ENCODE measurements at regions not wholly inside any gene's neighbourhood (a gene's known extent, or its start where the extent isn't known, plus 50 kb on each side); places are given as distances from the start of the nearest gene placed in this dataset.
"Not testable (repeated sequence)": the region's sequence is repeated elsewhere in the genome, so short reads cannot be mapped to it uniquely, and the experiment has no call there.

DNA sequence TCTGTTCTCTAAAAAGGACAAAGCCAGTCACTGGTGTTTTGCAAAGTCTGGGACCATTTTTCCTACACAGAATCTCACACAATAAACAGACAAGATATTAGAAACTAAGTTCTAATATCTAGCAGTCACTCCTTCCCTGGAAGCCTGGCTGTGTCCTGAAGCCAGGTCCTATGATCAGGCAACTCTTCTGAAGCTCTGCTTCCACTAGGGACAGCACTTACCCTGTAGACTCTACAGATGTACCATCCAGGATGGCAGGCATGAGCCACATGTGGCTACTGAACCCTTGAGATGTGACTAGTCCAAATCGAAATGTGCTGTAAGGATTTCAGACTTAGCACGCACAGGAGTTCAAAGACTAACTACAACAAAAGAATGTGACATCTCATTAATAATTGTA, 130.1 kb upstream of the NBPF26 start:
- DNase-seq (ENCODE audit: low spot score); in situ Hi-C loops (cut with MboI; ENCODE audit: low pct_unique_long_range_greater_than_20kb, low sequenced_read_pairs, unreplicated experiment): not testable (repeated sequence)

DNA sequence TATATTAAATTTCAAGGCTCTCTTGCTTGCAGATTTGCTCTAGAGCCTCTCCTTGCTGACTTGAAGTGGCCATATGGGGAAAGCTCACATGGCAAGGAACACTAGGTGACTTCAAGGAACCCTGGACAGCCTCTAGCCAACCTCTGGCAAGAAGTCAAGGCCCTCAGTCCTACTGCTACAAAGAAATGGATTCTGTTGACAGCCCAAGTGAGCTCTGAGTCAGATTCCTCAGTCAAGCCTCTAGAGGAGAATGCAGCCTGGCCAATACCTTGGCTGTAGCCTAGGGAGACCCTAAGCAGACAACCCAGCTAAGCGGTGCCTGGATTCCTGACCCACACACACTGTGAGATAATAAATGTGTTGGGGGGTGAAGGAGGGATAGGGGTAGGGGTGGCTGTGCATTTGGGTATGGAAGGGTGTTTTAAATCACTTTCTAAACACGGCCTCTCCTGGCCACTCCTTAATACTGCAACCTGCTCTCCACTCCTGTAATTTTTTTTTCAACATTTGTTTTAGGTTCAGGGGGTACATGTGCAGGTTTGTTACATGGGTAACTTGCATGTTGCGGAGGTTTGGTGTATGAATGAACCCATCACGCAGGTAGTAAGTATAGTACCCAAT, 125.3 kb upstream of the NBPF26 start:
- DNase-seq (ENCODE audit: low spot score); in situ Hi-C loops (cut with MboI; ENCODE audit: low pct_unique_long_range_greater_than_20kb, low sequenced_read_pairs, unreplicated experiment): not testable (repeated sequence)

DNA sequence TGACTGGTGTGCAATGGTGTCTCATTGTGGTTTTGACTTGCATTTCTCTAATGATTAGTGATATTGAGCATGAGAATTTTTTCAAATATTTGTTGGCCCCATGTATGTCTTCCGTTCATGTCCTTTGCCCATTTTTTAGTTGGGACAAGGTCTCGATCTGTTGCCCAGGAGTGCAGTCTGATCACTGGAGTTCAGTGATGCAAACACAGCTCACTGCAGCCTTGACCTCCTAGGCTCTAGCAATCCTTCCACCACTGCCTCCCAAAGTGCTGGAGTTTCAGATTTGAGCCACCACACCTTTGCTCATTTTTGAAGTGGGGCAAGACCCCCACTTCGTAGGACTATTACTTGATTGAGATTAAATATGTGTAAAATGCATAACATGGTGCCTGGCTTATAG, 124.2 kb upstream of the NBPF26 start:
- in situ Hi-C loops (cut with MboI; ENCODE audit: low pct_unique_long_range_greater_than_20kb, low sequenced_read_pairs, unreplicated experiment), result not testable (repeated sequence)

DNA sequence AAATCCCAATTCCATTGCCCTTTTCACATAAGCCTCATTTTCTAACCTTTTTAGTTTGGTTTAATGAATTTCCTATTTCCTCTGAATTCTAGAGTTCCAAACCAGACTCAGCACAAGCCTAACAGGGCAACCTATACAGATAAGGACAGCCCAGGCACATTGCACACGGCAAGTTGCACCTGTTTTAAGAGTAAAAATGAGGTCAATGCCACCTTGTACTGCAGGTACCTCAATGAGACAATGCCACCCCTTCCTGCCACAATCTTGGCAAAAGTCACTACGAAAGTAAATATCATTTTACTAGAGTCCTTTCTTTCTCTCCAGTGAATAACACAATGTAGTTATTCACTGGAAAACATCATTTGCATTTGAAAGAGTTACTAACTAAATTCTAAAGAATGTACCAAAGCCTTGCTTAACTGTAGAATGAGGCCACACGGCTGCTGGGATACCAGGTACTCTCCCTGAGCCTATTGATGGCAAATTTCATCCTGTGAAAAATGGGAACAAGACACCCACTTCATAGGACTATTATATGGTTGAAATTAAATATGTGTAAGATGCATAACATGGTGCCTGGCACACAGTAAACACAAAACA, 123.2 kb upstream of the NBPF26 start:
- in situ Hi-C loops (cut with MboI; ENCODE audit: low pct_unique_long_range_greater_than_20kb, low sequenced_read_pairs, unreplicated experiment), result not testable (repeated sequence)

More for the DNA sequence above, 124.2 kb upstream of the NBPF26 start:
- DNase-seq (ENCODE audit: low spot score), result not testable (repeated sequence)

DNA sequence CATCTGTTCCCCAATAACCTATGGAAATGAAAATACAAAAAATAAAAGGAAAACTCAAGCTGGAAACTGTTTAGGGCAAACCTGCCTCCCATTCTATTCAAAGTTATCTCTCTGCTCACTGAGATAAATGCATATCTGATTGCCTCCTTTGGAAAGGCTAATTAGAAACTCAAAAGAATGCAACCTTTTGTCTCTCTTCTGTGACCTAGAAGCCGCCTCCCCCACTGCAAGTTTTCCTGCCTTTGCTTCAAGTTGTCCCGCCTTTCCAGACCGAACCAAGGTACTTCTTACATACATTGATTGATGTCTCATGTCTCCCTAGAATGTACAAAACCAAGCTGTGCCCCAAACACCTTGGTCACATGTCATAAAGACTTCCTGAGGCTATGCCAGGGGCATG, 115.9 kb upstream of the NBPF26 start:
- in situ Hi-C loops (cut with MboI; ENCODE audit: low pct_unique_long_range_greater_than_20kb, low sequenced_read_pairs, unreplicated experiment); DNase-seq (ENCODE audit: low spot score): not testable (repeated sequence)

More for the DNA sequence above, 123.2 kb upstream of the NBPF26 start:
- not testable (repeated sequence) for DNase-seq (ENCODE audit: low spot score)

DNA sequence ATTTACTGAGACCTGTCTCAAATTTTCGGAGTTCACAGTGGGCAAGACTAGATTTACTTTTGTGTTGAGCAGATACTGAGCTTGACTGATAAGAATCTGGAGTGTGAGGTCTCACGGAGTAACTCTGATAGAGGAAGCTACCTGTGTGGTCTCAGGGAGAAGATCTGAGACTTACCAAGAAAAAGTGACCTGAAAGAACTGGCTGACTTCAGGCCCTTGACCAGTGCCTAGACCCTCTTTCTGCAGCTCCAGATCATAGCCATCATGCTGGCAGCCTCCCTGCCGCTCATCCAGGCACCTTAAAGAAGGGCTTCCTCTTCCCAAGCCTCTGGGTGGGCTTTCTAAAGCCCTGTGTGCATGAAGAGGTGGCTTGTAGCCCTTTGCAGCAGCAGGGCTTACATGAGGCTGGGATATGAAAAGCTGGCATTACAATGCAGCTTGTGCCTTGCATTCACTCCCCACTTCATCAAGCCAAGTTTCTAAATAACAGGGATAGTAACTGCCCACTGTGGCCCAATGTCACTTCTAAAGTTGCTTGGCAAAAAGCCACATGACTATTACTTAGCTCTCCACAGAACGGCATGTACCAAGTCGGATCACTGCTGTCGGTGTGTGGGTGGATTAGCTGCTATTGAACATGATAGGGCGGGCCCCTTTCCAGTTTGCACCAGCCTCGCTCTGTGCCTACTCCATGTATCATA, 115.3 kb upstream of the NBPF26 start:
- DNase-seq (ENCODE audit: low spot score); in situ Hi-C loops (cut with MboI; ENCODE audit: low pct_unique_long_range_greater_than_20kb, low sequenced_read_pairs, unreplicated experiment): not testable (repeated sequence)

DNA sequence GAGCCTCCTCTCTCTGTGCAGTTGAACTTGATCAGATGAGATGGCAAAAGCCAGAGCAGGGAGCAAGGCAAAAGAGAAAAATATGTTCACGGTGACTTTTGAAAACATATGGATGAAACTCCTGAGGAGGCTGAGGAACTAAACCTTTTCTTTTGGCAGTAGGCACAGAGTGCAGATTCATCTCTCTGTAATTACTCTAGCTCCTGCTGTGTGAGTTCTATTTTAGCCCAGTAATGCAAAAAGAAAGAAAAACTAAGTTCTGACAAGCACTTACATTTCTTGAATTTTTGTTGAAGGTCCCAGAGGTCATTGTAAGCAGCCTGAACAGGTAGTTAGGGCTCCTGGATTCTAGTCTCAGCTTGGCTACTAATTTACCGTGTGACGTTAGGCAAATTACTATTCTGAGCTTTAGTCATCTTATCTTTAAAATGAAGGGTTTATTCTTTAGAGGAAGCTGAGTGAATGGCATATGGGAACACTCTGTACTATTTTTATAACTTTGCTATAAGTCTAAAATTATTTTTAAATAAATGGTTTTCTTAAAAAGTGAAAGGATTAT, 114.7 kb upstream of the NBPF26 start:
- DNase-seq (ENCODE audit: low spot score); in situ Hi-C loops (cut with MboI; ENCODE audit: low pct_unique_long_range_greater_than_20kb, low sequenced_read_pairs, unreplicated experiment): not testable (repeated sequence)

DNA sequence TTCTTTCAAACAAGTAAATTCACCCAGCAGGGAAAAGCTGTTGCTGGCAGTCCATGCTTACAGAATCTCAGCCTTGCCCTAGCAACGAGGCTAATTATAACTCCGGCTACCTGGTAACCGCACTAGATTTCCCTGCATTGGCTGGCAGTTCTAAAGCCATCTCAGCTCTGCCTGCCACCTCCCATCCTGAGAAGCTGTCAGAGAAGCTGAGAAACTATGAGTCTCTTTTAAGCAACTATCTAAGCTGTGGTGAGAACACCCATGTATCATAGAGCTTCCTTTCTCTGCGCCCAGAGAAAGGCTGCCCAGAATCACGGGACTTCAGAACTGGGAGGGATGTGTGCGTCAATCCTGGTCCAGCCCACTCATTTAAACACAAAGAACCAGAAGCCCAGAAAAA, 113.9 kb upstream of the NBPF26 start:
- in situ Hi-C loops (cut with MboI; ENCODE audit: low pct_unique_long_range_greater_than_20kb, low sequenced_read_pairs, unreplicated experiment); DNase-seq (ENCODE audit: low spot score): not testable (repeated sequence)

DNA sequence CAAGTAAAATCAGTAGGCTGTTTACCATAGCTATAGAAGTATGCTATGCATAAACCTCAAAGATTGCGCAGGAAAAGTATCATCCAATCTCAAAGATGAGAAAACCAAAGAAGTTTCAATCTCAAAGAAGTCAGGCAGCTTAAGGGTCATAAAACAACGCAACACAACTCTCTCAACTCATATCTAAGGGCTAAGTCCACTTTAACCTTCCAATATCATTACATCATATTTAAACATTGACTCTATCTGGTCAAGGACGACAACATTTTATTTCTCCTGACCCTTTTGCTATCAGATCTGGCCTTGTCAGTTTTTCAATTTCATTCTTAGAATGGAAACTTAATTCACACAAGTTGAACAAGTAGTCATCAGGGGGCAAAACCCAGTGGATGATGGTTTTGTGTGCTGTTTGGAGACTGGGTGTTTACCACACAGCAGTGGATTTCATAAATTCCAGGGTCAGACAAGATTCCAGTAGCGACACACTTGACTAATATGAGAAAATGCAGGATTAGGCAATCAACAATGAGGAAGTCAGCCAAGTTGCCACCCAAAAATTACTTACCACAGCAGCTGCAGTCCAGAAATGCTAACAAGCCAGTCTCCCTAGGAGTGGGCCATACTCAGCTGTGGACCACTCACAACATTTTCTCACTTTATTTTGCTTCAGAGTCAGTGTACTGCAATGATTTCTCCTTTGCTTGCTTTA, 108.7 kb upstream of the NBPF26 start:
- in situ Hi-C loops (cut with MboI; ENCODE audit: low pct_unique_long_range_greater_than_20kb, low sequenced_read_pairs, unreplicated experiment); DNase-seq (ENCODE audit: low spot score): not testable (repeated sequence)

DNA sequence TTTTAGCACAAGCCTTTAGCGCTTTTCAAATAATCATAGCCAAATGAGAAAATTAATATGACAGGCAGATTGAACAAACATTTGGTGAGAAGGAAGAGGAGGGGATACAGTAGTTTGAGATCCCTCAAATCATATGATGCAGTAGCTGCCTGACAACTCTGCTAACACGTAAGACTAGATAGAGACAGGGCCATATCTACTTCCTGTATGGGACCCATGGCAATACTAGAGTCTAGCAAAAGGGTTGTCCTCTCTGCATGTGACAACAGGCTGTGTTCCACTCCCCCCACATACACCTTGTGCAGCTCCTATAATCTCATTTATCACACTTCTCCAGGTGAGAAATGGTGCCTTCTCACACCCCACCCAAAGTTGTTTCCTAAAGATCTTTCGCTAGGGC, 106.3 kb upstream of the NBPF26 start:
- DNase-seq (ENCODE audit: low spot score); in situ Hi-C loops (cut with MboI; ENCODE audit: low pct_unique_long_range_greater_than_20kb, low sequenced_read_pairs, unreplicated experiment): not testable (repeated sequence)

DNA sequence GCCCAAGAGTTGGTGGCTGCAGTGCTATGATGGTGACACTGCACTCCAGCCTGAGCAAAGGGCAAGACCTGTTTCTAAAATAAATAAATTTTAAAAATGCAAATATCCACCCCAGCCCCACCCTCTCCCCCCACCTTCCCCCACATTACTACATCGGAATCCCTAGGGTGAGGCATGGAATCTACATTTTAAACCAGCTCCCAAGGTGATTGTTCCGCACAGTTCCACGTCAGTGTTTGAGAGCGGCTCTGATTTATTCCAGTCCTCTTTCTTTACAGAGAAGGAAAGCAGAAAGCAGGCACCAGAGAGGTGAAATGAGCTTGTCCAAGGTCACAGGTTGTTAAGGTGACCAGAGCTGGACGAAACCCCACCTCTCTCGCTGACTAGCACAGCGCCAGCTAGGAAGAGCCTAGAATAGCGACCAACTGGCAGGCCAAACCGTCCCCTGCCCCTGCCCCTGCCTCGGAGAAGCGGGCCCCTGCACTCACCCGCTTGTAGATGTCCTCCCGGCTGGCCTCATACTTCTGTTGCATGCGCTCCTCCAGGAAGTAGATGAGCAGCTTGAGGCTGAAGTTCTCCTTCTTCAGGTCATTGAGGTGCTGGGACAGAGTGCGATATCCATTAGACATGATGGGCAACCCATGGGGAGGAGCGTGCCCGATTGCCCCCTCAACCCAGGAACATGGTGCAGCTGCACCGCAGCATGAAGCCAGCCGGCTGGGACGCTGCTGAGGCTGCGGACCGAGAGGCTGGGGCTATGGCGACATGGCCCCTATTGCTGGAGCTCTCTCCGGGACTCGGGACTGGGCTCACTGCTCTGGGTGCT, 103.7 kb upstream of the NBPF26 start:
- in situ Hi-C loops (cut with MboI; ENCODE audit: low pct_unique_long_range_greater_than_20kb, low sequenced_read_pairs, unreplicated experiment); DNase-seq (ENCODE audit: low spot score): not testable (repeated sequence)

DNA sequence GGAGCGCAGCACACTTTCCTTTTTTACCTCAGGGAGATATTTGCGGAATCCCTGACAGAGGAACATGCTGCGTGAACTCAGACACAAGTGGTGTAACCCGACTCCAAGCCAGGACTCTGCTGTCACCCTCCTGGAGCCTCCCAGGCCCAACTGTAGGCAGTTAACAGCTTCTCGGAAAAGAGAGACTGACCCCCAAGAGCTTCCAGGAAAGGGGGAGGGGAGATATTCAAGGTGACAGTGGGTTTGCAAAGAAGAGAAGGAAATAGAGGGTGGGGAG, 103.1 kb upstream of the NBPF26 start:
- DNase-seq (ENCODE audit: low spot score); in situ Hi-C loops (cut with MboI; ENCODE audit: low pct_unique_long_range_greater_than_20kb, low sequenced_read_pairs, unreplicated experiment): not testable (repeated sequence)

DNA sequence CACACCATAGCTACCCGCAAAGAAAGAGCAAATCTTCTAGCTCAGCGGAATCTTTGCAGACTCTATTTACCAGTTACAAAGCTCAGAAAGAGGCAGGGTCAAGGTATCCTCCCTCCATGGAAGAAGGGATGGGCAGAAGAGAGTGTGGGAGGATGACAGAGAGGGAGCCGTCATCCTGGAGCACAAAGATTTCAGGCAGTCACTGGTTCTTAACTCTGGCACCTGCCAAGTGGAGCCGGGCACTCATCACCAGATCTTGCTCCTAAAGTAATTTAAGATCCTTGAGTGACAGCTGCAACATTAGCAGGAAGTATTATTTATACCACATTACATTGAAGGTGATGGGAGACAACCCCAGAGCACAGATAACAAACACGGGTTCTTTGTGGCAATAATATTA, 102.5 kb upstream of the NBPF26 start:
- DNase-seq (ENCODE audit: low spot score); in situ Hi-C loops (cut with MboI; ENCODE audit: low pct_unique_long_range_greater_than_20kb, low sequenced_read_pairs, unreplicated experiment): not testable (repeated sequence)

DNA sequence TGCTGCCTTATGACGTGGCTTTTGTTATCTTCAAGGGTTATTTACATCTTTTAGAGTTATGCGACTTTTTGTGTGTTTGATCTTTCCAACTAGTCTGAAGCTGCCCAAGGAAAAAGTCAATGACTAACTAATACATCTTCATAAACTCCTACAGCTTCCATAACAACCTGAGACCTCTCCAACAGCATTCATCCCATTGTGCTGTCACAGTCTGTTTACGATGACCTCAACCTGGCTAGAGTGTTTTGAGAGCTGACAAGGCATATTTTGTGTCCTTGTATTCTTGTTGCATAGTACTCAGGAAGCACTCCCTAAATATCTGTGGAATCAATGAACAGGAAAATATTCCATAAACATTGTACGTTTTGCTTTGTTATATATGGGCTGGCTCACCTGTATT, 100.2 kb upstream of the NBPF26 start:
- in situ Hi-C loops (cut with MboI; ENCODE audit: low pct_unique_long_range_greater_than_20kb, low sequenced_read_pairs, unreplicated experiment); DNase-seq (ENCODE audit: low spot score): not testable (repeated sequence)

DNA sequence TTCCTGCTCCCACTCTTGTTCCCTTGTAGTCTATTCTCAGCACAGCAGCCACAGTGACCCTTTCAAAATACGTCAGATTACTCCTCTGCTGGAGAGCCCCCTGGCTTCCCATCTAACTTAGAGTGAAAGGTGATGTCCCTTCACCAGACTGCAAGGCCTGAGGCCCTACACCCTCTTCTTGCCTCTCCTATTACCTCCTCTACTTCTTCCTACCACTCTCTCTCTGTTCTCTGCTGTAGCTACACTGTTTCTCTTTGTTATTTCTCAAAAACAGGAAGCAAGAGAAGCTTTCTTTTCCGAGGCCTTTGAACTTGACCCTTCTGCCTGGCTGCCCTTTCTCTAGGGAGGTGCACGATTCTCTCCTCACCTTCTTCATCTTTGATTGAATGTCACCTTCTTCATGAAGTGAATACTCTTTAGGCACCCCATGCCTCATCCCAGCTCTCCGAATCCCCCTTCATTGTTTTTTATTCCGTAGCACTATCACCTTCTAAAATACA, 99.1 kb upstream of the NBPF26 start:
- DNase-seq (ENCODE audit: low spot score); in situ Hi-C loops (cut with MboI; ENCODE audit: low pct_unique_long_range_greater_than_20kb, low sequenced_read_pairs, unreplicated experiment): not testable (repeated sequence)

DNA sequence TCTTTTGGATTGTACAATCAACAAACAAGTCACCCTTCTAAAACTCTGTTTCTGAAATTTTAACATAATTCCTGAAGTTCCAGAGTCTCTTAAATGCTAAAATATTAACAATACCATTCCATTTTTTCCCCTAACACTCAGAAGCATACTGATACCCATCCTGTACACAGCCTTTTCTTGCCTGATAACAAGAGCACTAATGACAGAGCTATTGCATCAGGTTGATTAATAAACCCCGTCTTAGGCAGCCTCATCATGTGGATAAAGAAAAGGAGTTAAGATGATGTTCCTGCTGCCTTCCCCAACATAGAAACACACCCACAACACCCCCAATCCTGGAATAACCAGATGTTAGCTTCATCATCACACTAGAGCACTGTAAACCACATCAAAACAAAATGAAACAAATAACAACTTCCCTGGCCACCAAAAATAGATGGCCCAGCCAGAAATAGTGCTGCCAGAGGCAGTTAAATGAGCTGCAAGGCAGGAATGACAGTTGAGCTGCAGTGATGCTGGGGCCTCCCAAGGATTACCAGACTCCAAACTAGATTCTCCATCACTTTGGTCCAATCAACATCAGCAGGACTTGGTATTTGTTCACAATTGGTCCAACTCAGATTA, 93.8 kb upstream of the NBPF26 start:
- in situ Hi-C loops (cut with MboI; ENCODE audit: low pct_unique_long_range_greater_than_20kb, low sequenced_read_pairs, unreplicated experiment); DNase-seq (ENCODE audit: low spot score): not testable (repeated sequence)
